ENCODE measurements at regions not wholly inside any gene's neighbourhood (a gene's known extent, or its start where the extent isn't known, plus 50 kb on each side); places are given as distances from the start of the nearest gene placed in this dataset.
"Not testable (repeated sequence)": the region's sequence is repeated elsewhere in the genome, so short reads cannot be mapped to it uniquely, and the experiment has no call there.

GRCh38 chr2:8379128-8379527 lies 302.7 kb upstream of the ID2 start:
- no peak for DNase-seq (ENCODE audit: low read depth)
- H3K4me3 ChIP-seq (replicated peaks; ENCODE audit: low read depth, low read length), result no peak overlapping the region
- TF ChIP-seq, protein P1, sequence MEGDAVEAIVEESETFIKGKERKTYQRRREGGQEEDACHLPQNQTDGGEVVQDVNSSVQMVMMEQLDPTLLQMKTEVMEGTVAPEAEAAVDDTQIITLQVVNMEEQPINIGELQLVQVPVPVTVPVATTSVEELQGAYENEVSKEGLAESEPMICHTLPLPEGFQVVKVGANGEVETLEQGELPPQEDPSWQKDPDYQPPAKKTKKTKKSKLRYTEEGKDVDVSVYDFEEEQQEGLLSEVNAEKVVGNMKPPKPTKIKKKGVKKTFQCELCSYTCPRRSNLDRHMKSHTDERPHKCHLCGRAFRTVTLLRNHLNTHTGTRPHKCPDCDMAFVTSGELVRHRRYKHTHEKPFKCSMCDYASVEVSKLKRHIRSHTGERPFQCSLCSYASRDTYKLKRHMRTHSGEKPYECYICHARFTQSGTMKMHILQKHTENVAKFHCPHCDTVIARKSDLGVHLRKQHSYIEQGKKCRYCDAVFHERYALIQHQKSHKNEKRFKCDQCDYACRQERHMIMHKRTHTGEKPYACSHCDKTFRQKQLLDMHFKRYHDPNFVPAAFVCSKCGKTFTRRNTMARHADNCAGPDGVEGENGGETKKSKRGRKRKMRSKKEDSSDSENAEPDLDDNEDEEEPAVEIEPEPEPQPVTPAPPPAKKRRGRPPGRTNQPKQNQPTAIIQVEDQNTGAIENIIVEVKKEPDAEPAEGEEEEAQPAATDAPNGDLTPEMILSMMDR (IDR thresholded peaks at IDR 0.05; ENCODE audit: low read length, missing control alignments), result no peak

DNA sequence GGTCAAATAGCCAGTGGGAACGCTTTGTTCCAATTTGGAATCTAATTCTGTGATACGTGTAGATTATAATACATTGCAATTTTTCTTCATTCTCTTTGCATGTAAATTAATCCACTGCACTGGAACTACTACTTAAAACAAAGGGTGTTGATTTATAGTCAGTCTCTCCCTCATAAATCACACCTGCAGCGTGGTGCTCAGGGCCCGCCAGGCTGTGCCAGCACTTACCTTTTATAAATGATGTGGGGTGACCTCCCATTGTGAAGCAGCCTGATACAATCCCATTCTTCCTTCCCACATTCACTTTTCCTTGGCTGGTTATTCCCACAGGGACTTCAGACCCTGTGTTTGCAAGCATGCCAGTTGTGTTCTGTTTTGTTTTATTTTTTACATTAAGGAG lies 302.3 kb upstream of the ID2 start:
- no peak overlapping the region for H3K4me3 ChIP-seq (replicated peaks; ENCODE audit: low read depth, low read length)
- TF ChIP-seq, protein P1 (IDR thresholded peaks at IDR 0.05; ENCODE audit: low read length, missing control alignments), result no peak
- no peak for DNase-seq (ENCODE audit: low read depth)

GRCh38 chr2:8380026-8380425 lies 301.8 kb upstream of the ID2 start:
- TF ChIP-seq, protein P1 (IDR thresholded peaks at IDR 0.05; ENCODE audit: low read length, missing control alignments), result no peak
- DNase-seq (ENCODE audit: low read depth), result no peak
- H3K4me3 ChIP-seq (replicated peaks; ENCODE audit: low read depth, low read length), result no peak overlapping the region

GRCh38 chr2:8380566-8380965 lies 301.3 kb upstream of the ID2 start:
- no peak for DNase-seq (ENCODE audit: low read depth)
- H3K4me3 ChIP-seq (replicated peaks; ENCODE audit: low read depth, low read length), result no peak overlapping the region
- TF ChIP-seq, protein P1 (IDR thresholded peaks at IDR 0.05; ENCODE audit: low read length, missing control alignments), result no peak

- no peak overlapping the region for H3K4me3 ChIP-seq (replicated peaks; ENCODE audit: low read depth, low read length)
- no peak for DNase-seq (ENCODE audit: low read depth)
- TF ChIP-seq, protein P1 (IDR thresholded peaks at IDR 0.05; ENCODE audit: low read length, missing control alignments), result no peak
Measured at GRCh38 chr2:8382485-8382884, 299.4 kb upstream of the ID2 start.

DNA sequence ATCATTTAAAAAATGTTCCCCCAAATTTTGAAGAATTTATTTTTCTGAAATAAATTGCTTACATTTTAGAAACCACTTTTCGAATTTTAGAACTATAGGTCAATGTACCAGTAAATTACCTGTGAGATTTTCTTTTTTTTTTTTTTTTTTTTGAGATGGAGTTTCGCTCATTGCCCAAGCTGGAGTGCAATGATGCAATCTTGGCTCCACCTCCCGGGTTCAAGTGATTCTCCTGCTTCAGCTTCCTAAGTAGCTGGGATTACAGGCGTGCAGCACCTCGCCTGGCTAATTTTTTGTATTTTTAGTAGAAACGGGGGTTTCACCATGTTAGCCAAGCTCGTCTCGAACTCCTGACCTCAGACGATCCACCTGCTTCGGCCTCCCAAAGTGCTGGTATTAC lies 295.1 kb upstream of the ID2 start:
- DNase-seq (ENCODE audit: low read depth); H3K4me3 ChIP-seq (replicated peaks; ENCODE audit: low read depth, low read length): not testable (repeated sequence)

GRCh38 chr2:8388781-8389180 lies 293.1 kb upstream of the ID2 start:
- TF ChIP-seq, protein P1 (IDR thresholded peaks at IDR 0.05; ENCODE audit: low read length, missing control alignments), result no peak
- no peak for DNase-seq (ENCODE audit: low read depth)
- H3K4me3 ChIP-seq (replicated peaks; ENCODE audit: low read depth, low read length), result no peak overlapping the region

All from fibroblast of pulmonary artery (primary cell).